22Rv1 (cell line): ENCODE measurements at regions not wholly inside any gene's neighbourhood (a gene's known extent, or its start where the extent isn't known, plus 50 kb on each side); places are given as distances from the start of the nearest gene placed in this dataset.

Experiments
- CTCF ChIP-seq: fragments of 450-650 bp; IDR thresholded peaks from 2 replicates; pipeline ENCODE4 v1.5.1; 2017; ENCODE audit warnings: mild to moderate bottlenecking
- ZFX ChIP-seq: fragments of 450-650 bp; IDR thresholded peaks from 2 replicates; pipeline ENCODE4 v1.6.1; 2017; ENCODE audit warnings: antibody characterized with exemption, borderline replicate concordance

- TF ChIP-seq CTCF (no peak), ZFX (no peak)
Measured at GRCh38 chr16:79977940-79978836, 377.7 kb upstream of the MAF start.
